ENCODE measurements at regions not wholly inside any gene's neighbourhood (a gene's known extent, or its start where the extent isn't known, plus 50 kb on each side); places are given as distances from the start of the nearest gene placed in this dataset.

DNA sequence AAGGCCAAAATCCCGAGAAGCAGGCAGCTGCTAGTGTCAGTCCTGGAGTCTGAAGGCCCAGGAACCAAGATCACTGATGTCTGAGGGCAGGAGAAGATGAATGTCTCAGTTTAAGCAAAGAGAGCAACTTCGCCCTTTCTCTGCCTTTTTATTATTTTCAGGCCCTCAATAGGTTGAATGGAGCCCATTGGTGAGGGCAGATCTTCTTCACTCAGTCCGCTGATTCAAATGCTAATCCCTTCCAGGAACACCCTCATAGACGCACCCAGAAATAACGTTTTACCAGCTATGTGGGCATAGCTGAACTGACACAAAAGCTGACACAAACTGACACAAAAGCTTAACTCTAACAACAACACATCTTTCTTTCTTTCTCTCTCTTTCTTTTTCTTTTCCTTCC lies 78.0 kb upstream of the KCNJ3 start:
- ATAC-seq, result no peak
- TF ChIP-seq, protein P1, sequence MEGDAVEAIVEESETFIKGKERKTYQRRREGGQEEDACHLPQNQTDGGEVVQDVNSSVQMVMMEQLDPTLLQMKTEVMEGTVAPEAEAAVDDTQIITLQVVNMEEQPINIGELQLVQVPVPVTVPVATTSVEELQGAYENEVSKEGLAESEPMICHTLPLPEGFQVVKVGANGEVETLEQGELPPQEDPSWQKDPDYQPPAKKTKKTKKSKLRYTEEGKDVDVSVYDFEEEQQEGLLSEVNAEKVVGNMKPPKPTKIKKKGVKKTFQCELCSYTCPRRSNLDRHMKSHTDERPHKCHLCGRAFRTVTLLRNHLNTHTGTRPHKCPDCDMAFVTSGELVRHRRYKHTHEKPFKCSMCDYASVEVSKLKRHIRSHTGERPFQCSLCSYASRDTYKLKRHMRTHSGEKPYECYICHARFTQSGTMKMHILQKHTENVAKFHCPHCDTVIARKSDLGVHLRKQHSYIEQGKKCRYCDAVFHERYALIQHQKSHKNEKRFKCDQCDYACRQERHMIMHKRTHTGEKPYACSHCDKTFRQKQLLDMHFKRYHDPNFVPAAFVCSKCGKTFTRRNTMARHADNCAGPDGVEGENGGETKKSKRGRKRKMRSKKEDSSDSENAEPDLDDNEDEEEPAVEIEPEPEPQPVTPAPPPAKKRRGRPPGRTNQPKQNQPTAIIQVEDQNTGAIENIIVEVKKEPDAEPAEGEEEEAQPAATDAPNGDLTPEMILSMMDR (IDR thresholded peaks at IDR 0.05), result no peak
- intact Hi-C loops (cut with DNase I), result no loop called here
- Histone ChIP-seq H3K27me3 (ENCODE audit: low read depth) (no peaks in the 10 kb centered on the region), H3K4me3 (no peak overlapping the region), H3K4me1 (no peaks in the 10 kb centered on the region), H3K27ac (no peak overlapping the region), H3K36me3 (no peaks in the 10 kb centered on the region), H3K9me3 (no peaks in the 10 kb centered on the region)
- no peak for DNase-seq

DNA sequence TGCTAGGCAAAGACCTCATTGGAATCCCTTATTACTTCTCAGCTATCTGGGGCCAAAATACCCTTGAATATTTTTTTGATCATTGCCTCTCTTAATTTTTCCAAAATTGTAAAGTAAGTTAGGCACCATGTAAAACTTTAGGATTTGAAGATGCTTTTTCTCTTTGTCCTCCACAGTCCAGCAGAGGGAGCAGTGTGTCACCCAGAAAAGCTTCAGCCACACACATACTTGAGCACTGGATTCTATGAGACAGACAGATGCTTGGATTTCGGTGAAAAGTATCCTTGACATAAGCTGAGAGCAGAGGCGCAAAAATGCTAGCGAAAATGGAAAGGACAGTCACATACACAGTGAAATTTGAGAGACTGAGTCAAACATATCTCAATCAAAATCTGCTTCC lies 74.7 kb upstream of the KCNJ3 start:
- no peaks in the 10 kb centered on the region for H3K27me3 ChIP-seq (ENCODE audit: low read depth)
- TF ChIP-seq, protein P1 (IDR thresholded peaks at IDR 0.05), result peak; percentile 46
- intact Hi-C loops (cut with DNase I), result no loop called here
- H3K27ac ChIP-seq, result no peak overlapping the region
- no peaks in the 10 kb centered on the region for H3K4me1 ChIP-seq
- no peaks in the 10 kb centered on the region for H3K36me3 ChIP-seq
- H3K4me3 ChIP-seq, result no peak overlapping the region
- no peaks in the 10 kb centered on the region for H3K9me3 ChIP-seq
- no peak for DNase-seq
- ATAC-seq, result peak in 1 of 2 donors; percentile 45

DNA sequence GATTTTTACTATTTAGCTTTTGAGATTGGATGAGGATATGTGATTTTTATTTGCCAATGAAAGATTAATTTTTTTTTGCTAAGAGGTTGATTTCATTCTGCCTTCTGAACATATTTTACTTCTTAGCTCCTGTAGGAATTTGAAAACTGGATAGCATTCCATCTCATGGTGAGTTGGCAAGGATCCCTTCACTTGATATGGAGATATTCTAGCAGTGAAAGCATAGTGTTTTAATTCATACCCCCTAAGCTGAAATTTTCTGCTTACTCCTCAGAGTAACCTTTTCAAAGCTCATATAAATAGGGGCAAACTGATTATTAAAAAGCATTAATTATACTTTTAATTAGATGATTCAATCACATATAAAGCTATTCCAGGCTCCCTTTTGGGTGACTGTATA lies 61.0 kb upstream of the KCNJ3 start:
- Histone ChIP-seq H3K27ac (no peak overlapping the region), H3K27me3 (ENCODE audit: low read depth) (no peaks in the 10 kb centered on the region), H3K9me3 (no peaks in the 10 kb centered on the region), H3K36me3 (no peaks in the 10 kb centered on the region), H3K4me3 (no peak overlapping the region), H3K4me1 (no peaks in the 10 kb centered on the region)
- intact Hi-C loops (cut with DNase I), result no loop called here
- DNase-seq (no peak), ATAC-seq (no peak)
- TF ChIP-seq, protein P1 (IDR thresholded peaks at IDR 0.05), result no peak

DNA sequence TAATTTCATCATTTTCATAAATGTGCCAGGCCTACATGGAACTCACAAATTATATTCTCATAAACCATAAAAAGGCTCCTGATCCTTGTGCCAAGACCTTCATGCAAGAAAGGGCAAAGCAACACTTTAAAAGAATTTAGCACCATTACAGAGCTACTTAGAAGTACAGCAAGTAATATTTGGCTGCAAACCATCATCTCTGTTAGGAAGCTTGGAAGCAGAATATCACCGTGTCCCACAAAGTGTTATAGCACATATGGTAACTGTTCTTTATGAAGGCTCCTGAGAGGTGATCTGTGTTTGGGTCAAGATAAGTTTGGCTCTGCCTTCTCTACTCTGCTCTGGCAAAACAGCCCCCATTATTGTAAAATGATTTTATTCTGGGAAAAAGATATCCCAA lies 59.7 kb upstream of the KCNJ3 start:
- Histone ChIP-seq H3K36me3 (no peaks in the 10 kb centered on the region), H3K4me3 (no peak overlapping the region), H3K9me3 (no peaks in the 10 kb centered on the region), H3K27ac (no peak overlapping the region), H3K27me3 (ENCODE audit: low read depth) (no peaks in the 10 kb centered on the region), H3K4me1 (no peaks in the 10 kb centered on the region)
- ATAC-seq (no peak), DNase-seq (no peak)
- TF ChIP-seq, protein P1 (IDR thresholded peaks at IDR 0.05), result no peak
- intact Hi-C loops (cut with DNase I), result no loop called here

DNA sequence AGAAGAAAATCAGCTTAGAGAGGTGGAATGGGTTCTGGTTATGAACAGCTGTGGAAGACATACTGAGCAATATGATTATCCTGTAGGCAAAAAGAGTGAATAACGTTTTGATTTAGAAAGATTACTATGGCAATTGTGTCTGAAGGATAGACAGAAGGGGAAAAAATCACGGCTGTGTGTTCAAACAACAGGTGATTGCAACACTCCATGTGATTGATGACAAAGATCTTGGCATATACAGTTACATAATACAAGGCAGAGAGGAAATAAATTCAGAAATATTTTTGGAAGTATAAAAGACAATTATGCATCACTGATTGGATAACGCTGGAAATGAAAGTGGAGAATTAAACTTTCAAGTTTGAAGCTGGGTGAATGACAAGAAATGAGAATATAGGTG lies 58.5 kb upstream of the KCNJ3 start:
- intact Hi-C loops (cut with DNase I), result no loop called here
- no peak overlapping the region for H3K4me3 ChIP-seq
- H3K27ac ChIP-seq, result no peak overlapping the region
- DNase-seq (no peak), ATAC-seq (no peak)
- no peaks in the 10 kb centered on the region for H3K36me3 ChIP-seq
- H3K27me3 ChIP-seq (ENCODE audit: low read depth), result no peaks in the 10 kb centered on the region
- H3K4me1 ChIP-seq, result no peaks in the 10 kb centered on the region
- H3K9me3 ChIP-seq, result no peaks in the 10 kb centered on the region
- TF ChIP-seq, protein P1 (IDR thresholded peaks at IDR 0.05), result no peak
